ENCODE measurements at regions not wholly inside any gene's neighbourhood (a gene's known extent, or its start where the extent isn't known, plus 50 kb on each side); places are given as distances from the start of the nearest gene placed in this dataset.

- TF ChIP-seq SMAD3 (CRISPR knock-in tag; IDR thresholded peaks at IDR 0.05; ENCODE audit: borderline replicate concordance) (no peak), MXD4 (CRISPR knock-in tag; IDR thresholded peaks at IDR 0.05; ENCODE audit: borderline replicate concordance) (no peak)
These were observed 107.3 kb upstream of the POU3F1 start for GRCh38 chr1:38153778-38154470.

Measured in WTC11 (cell line).